IPS-18c (cell line): ENCODE measurements at regions not wholly inside any gene's neighbourhood (a gene's known extent, or its start where the extent isn't known, plus 50 kb on each side); places are given as distances from the start of the nearest gene placed in this dataset.

Source experiments
- H3K4me3 ChIP-seq: 2 replicates; pipeline ENCODE4 v1.7.0; 2013; ENCODE audit warnings: low read depth, mild to moderate bottlenecking, low read length, moderate library complexity; ENCODE audit not compliant: insufficient read depth
- H3K9me3 ChIP-seq: one replicate; pipeline ENCODE4 v1.6.1; 2013; ENCODE audit warnings: mild to moderate bottlenecking, low read length, moderate library complexity; ENCODE audit not compliant: control insufficient read depth, insufficient read depth

DNA sequence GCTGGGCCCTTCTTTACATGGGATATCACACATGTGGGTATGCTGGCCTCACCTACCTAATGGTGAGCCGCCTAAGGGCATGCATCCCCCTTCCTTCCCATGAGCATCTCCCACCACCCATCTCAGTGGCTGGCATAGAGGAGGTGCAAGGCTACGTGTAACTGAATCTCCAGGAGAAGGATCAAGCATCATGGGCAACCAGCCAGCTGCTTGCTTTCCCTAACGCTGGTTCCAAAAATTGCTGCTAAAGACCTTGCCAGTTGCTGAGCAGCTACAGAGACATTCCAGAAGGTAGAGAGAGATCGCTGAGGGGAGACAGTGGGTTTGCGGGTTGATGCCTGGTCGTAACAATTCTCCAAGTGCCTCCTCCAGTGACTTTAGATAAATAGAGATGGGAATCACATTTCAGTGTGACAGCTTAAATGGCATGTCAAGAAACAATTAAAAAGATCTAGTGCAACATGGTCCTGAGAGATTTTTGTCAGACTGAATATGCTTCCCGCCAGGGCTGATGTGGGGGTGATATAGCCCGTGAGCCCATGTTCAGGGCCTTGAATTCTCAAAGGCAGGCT is 378.4 kb upstream of the CDH5 start:
- Histone ChIP-seq H3K4me3 (no peak overlapping the region), H3K9me3 (no peaks in the 10 kb centered on the region)

- H3K9me3 ChIP-seq: no peaks in the 10 kb centered on the region
- H3K4me3 ChIP-seq: no peak overlapping the region
Observed at GRCh38 chr16:65984296-65984695, 382.2 kb upstream of the CDH5 start.

DNA sequence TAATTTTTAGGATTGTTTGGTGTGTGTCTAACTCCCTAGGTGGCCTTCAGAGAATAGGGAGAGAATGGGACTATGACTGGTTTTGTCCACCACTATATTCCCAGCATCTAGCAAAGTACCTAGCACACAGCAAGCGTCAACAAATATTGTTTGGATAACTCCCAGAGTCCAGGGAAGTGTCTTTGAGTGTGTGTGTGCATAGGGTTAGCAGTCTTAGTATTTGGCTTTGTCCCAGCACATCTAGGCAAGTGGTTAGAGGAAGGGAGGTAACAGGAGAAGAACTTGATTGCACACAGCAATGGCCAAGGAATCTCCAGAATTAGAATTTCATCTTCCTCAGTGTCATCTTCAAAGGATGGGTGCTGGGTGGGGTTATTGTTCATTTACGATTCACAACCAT is 385.4 kb upstream of the CDH5 start:
- H3K4me3 ChIP-seq: no peak overlapping the region
- H3K9me3 ChIP-seq: no peaks in the 10 kb centered on the region

DNA sequence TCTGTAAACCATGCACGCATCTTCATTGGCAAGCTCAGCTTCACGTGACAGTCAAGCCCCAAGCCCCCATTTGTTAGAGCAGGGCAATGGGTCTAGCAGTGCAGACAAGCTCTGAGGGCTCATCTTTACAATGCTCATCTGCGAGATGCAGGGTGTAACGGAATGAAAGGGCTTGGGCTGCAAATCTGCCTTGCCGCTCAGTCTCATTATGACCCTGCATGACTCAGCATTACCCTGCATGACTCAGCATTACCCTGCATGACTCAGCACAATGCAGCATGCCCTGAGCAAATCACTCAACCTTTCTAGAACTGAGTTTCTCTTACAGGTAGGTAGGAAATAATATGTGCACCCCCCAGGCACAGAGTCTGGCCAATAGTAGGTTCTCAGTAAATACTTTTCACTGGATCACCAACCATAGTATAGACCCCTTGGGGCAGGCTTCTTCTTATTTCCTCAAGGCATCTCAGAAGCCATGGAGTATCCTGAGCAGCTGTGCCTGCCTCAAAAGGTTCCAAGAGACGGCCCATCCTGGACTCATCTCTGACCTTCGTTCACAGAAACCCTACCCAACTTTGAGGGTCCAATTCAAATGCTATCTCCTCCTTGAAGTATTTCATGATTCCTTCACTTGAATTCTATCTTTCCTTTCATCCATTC is 391.3 kb upstream of the CDH5 start:
- Histone ChIP-seq H3K4me3 (no peak overlapping the region), H3K9me3 (no peaks in the 10 kb centered on the region)

- Histone ChIP-seq H3K4me3 (no peak overlapping the region), H3K9me3 (no peaks in the 10 kb centered on the region)
Observed at GRCh38 chr16:65967376-65967775, 399.1 kb upstream of the CDH5 start.

GRCh38 chr16:65965628-65966027 is 400.9 kb upstream of the CDH5 start:
- Histone ChIP-seq H3K9me3 (no peaks in the 10 kb centered on the region), H3K4me3 (no peak overlapping the region)

DNA sequence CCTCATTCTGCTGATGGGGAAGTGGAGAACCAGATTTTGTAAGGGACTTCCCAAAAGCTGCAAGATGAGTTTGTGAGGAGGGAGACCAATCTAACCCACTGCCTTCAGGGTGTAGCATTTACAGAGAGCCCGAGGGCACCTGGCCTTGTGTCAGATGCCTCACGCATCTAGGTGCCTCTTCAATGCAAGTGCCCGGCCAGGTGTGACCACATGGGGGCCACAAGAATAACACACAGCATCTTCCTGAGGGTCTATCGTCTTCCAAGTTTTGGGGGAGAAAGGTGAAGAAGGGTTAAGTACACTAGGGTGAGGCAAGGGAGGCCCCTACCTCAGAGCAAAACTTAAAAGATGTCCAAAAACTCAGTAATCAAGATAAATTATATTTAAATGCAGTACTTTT is 401.7 kb upstream of the CDH5 start:
- no peak overlapping the region for H3K4me3 ChIP-seq
- H3K9me3 ChIP-seq: no peaks in the 10 kb centered on the region

DNA sequence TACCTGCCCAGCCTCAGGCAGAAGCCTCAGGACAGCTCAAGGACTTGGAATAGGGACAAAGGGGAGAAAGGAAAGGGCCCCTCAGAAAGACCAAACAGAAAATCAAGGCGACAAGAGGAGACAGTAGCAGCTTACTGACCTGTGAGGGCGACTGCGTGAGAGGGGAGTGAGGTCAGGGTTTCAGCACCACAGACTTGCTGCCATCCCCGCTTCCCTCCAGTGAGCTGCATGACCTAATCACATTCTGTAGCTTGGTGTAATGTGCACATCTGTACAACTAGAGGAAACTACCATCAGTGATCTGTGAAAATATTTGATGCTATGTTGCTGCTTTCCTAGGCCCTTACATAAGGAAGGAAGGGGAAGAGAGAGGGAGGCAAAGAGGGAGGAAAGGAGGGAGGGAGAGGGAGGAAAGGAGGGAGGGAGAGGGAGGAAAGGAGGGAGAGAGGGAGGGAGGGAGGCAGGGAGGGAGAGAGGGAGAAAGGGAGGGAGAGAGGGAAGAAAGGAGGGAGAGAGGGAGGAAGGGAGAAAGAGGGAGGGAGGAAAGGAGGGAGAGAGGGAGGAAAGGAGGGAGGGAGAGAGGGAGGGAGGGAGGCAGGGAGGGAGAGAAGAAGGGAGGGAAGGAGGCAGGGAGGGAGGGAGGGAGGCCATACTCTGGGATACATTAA is 404.9 kb upstream of the CDH5 start:
- Histone ChIP-seq H3K9me3 (no peaks in the 10 kb centered on the region), H3K4me3 (no peak overlapping the region)

DNA sequence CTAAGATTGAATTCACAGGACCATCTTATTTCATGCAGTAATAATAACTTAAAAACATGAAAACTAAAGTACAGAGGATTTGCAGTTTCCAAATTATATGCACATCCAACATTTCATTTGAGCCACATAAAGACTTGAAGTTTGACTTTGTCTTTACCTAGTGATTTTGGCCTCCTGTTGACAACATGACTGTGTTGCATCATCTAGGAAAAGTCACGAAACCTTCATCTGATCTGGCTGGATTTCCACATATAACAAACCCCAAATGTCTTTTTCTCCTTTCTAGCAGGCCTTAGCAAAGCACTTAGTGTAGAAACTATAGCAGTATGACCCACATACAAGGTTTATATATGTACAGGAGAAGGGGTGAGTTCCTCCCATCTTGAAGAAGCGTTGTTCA is 406.5 kb upstream of the CDH5 start:
- no peak overlapping the region for H3K4me3 ChIP-seq

GRCh38 chr16:65958086-65958485 is 408.4 kb upstream of the CDH5 start:
- Histone ChIP-seq H3K9me3 (no peaks in the 10 kb centered on the region), H3K4me3 (no peak overlapping the region)

More for the DNA sequence above, 406.5 kb upstream of the CDH5 start:
- H3K9me3 ChIP-seq: no peaks in the 10 kb centered on the region

- no peak overlapping the region for H3K4me3 ChIP-seq
- no peaks in the 10 kb centered on the region for H3K9me3 ChIP-seq
Observed at GRCh38 chr16:65956100-65956499, 410.4 kb upstream of the CDH5 start.

DNA sequence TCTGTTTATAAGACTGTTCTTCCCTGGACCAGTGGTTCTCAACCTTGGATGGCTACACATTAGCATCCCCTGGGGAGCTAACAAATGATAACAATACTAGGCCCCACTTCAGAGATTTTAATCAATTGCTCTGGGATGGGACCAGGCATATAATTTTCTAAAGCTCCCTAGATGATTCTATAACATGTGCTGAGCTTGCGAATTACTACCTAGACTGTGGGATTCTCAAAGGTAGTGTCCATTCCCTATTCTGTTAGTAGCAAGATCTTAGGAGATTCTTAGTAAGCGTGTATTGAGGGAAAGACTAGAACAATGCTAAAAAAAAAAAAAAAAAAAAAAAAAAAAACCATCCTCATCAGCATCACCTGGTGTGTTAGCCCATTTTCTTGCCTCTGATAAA is 412.0 kb upstream of the CDH5 start:
- H3K4me3 ChIP-seq: no peak overlapping the region
- H3K9me3 ChIP-seq: no peaks in the 10 kb centered on the region

DNA sequence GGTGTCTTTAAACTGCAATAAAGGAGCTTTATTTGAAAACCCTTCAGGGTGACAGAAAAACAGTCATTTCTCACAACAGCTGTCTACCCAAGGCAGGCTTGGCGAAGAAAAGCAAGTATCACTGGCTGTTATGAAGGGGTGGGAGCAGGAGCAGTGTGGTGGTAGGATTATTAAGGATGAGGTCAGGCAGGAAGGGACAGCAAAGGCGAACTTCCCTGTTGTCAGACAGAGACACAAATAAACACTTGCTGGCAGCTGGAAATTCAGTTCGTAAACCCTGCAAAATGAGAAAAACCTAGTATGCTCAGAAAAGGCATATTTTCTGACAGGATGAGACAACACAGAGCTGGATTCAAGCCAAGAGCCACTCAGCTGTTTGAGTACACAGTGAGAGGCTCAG is 416.3 kb upstream of the CDH5 start:
- Histone ChIP-seq H3K9me3 (no peaks in the 10 kb centered on the region), H3K4me3 (no peak overlapping the region)

- no peaks in the 10 kb centered on the region for H3K9me3 ChIP-seq
- no peak overlapping the region for H3K4me3 ChIP-seq
Observed at GRCh38 chr16:65948361-65948760, 418.1 kb upstream of the CDH5 start.

DNA sequence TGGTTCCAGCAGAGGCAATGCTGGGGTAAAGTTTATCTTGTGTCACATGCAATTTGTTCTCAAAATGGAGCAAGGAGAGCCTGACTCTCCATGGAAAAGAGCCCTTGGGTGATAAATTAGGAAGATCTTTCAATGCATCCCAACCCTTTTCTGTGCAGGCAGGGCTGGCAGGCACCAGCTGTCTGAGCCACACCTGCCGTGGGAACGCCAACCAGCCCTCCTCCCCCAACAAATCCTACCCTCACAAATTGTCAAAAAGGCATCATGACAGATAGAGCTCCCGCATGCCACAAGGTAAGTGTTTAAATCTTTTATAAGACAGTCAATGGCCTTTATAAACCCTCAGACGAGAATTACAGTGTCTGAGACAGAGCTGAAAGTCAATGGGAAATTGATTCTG is 418.5 kb upstream of the CDH5 start:
- no peaks in the 10 kb centered on the region for H3K9me3 ChIP-seq
- no peak overlapping the region for H3K4me3 ChIP-seq

GRCh38 chr16:65945493-65945892 is 421.0 kb upstream of the CDH5 start:
- Histone ChIP-seq H3K9me3 (no peaks in the 10 kb centered on the region), H3K4me3 (no peak overlapping the region)

- Histone ChIP-seq H3K4me3 (no peak overlapping the region), H3K9me3 (no peaks in the 10 kb centered on the region)
Observed at GRCh38 chr16:65944361-65944760, 422.1 kb upstream of the CDH5 start.

DNA sequence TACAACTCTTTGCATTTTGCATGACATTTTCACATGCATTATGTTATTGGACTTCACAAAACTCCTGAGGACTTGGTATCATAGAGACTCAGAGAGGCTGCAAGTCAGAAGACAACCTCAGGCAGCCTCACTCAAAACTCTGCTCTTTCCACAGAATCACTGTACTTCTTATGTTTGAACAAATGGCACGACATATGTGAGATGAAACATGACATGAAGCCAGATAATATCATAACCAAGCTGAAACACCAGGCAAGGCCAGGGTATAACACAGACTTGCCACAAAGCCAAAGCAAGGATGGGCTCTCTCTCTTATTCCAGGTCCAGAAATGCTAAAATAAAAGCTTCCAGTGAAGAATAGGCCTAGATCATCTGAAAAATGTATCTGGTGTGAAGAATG is 425.8 kb upstream of the CDH5 start:
- H3K4me3 ChIP-seq: no peak overlapping the region
- no peaks in the 10 kb centered on the region for H3K9me3 ChIP-seq

DNA sequence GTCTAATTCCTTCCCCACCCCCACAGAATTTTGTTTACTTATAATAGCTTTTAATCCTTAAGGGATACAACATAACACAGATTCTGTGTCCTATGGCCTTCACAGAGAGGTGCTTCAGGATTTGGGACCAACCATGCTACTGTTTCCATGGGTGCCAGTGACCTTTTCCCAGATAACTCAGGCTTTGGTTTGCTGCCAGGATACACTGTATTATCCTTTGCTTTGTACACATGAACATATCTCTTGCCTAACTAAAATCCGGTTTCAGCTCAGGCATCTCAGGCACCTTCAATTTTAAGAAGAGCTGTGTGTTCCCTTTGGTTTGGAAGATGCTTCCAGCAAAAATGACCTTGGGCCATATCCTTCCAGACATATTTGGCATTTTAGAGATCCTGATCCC is 428.4 kb upstream of the CDH5 start:
- Histone ChIP-seq H3K4me3 (no peak overlapping the region), H3K9me3 (no peaks in the 10 kb centered on the region)
